ENCODE measurements at regions not wholly inside any gene's neighbourhood (a gene's known extent, or its start where the extent isn't known, plus 50 kb on each side); places are given as distances from the start of the nearest gene placed in this dataset.

- intact Hi-C loops (cut with DNase I), result no loop called here
- DNase-seq (ENCODE audit: low spot score), result no peak
Observed at GRCh38 chr16:5861241-5861640, 763.6 kb upstream of the EEF2KMT start.

GRCh38 chr16:5858180-5858579 is 760.6 kb upstream of the EEF2KMT start:
- intact Hi-C loops (cut with DNase I), result no loop called here
- DNase-seq (ENCODE audit: low spot score), result no peak

GRCh38 chr16:5854027-5854426 is 756.4 kb upstream of the EEF2KMT start:
- DNase-seq (ENCODE audit: low spot score), result no peak

GRCh38 chr16:5852151-5852550 is 754.6 kb upstream of the EEF2KMT start:
- no peak for DNase-seq (ENCODE audit: low spot score)
- intact Hi-C loops (cut with DNase I), result no loop called here

More at GRCh38 chr16:5854027-5854426, 756.4 kb upstream of the EEF2KMT start:
- intact Hi-C loops (cut with DNase I), result no loop called here

- intact Hi-C loops (cut with DNase I), result no loop called here
- DNase-seq (ENCODE audit: low spot score), result no peak
Observed at GRCh38 chr16:5851393-5851982, 753.9 kb upstream of the EEF2KMT start.

- intact Hi-C loops (cut with DNase I), result no loop called here
- no peak for DNase-seq (ENCODE audit: low spot score)
Observed at GRCh38 chr16:5850632-5851392, 753.2 kb upstream of the EEF2KMT start.

GRCh38 chr16:5845046-5845445 is 747.5 kb upstream of the EEF2KMT start:
- intact Hi-C loops (cut with DNase I), result no loop called here
- no peak for DNase-seq (ENCODE audit: low spot score)

GRCh38 chr16:5841974-5842373 is 744.4 kb upstream of the EEF2KMT start:
- intact Hi-C loops (cut with DNase I), result no loop called here

GRCh38 chr16:5838725-5839124 is 741.1 kb upstream of the EEF2KMT start:
- DNase-seq (ENCODE audit: low spot score), result no peak
- intact Hi-C loops (cut with DNase I), result no loop called here

More at GRCh38 chr16:5841974-5842373, 744.4 kb upstream of the EEF2KMT start:
- no peak for DNase-seq (ENCODE audit: low spot score)

- no peak for DNase-seq (ENCODE audit: low spot score)
- intact Hi-C loops (cut with DNase I), result no loop called here
Observed at GRCh38 chr16:5838071-5838470, 740.5 kb upstream of the EEF2KMT start.

- intact Hi-C loops (cut with DNase I), result no loop called here
- no peak for DNase-seq (ENCODE audit: low spot score)
Observed at GRCh38 chr16:5837007-5837670, 739.5 kb upstream of the EEF2KMT start.

GRCh38 chr16:5835876-5836275 is 738.3 kb upstream of the EEF2KMT start:
- intact Hi-C loops (cut with DNase I), result no loop called here
- no peak for DNase-seq (ENCODE audit: low spot score)

- intact Hi-C loops (cut with DNase I), result no loop called here
- DNase-seq (ENCODE audit: low spot score), result no peak
Observed at GRCh38 chr16:5826332-5826731, 728.7 kb upstream of the EEF2KMT start.

- DNase-seq (ENCODE audit: low spot score), result no peak
- intact Hi-C loops (cut with DNase I), result no loop called here
Observed at GRCh38 chr16:5820472-5820871, 722.9 kb upstream of the EEF2KMT start.

- DNase-seq (ENCODE audit: low spot score), result no peak
- intact Hi-C loops (cut with DNase I), result no loop called here
Observed at GRCh38 chr16:5815570-5816237, 718.1 kb upstream of the EEF2KMT start.

- no peak for DNase-seq (ENCODE audit: low spot score)
- intact Hi-C loops (cut with DNase I), result no loop called here
Observed at GRCh38 chr16:5801396-5801795, 703.8 kb upstream of the EEF2KMT start.

- intact Hi-C loops (cut with DNase I), result no loop called here
- DNase-seq (ENCODE audit: low spot score), result no peak
Observed at GRCh38 chr16:5793556-5793955, 696.0 kb upstream of the EEF2KMT start.

- intact Hi-C loops (cut with DNase I), result no loop called here
- no peak for DNase-seq (ENCODE audit: low spot score)
Observed at GRCh38 chr16:5791011-5791657, 693.5 kb upstream of the EEF2KMT start.

GRCh38 chr16:5790512-5790911 is 692.9 kb upstream of the EEF2KMT start:
- intact Hi-C loops (cut with DNase I), result no loop called here

GRCh38 chr16:5789033-5789432 is 691.4 kb upstream of the EEF2KMT start:
- no peak for DNase-seq (ENCODE audit: low spot score)
- intact Hi-C loops (cut with DNase I), result no loop called here

More at GRCh38 chr16:5790512-5790911, 692.9 kb upstream of the EEF2KMT start:
- no peak for DNase-seq (ENCODE audit: low spot score)

All from posterior vena cava (tissue), 2 donors.